GM18519 (cell line): ENCODE measurements at regions not wholly inside any gene's neighbourhood (a gene's known extent, or its start where the extent isn't known, plus 50 kb on each side); places are given as distances from the start of the nearest gene placed in this dataset.

Experiments
- ATAC-seq: cut with Tn5 transposase; IDR thresholded peaks from one replicate; pipeline ENCODE4 v1.9.1; 2021; ENCODE audit warnings: mild to moderate bottlenecking, moderate library complexity; ENCODE audit not compliant: unreplicated experiment, low FRiP score

DNA sequence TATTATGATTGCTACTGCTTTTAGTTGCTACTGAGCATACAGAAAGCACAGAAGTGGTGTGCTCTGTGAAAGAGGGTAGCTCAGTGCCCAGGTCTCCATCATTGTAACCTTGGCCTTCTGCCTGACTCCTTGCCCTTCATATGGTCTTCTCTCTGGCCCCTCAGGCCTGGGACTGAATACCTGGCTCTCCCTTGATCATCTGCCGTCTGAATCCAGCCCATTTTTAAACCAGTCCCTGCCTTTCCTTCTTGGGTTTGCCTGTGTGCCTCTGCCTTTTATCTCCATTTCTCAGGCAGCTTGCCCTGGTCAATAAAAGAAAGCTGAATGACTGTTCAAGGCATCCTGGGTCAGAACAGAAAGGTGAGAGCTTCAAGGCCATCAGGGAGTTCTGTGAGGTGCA, 109.1 kb upstream of the ZNF438 start:
- no peak for ATAC-seq

DNA sequence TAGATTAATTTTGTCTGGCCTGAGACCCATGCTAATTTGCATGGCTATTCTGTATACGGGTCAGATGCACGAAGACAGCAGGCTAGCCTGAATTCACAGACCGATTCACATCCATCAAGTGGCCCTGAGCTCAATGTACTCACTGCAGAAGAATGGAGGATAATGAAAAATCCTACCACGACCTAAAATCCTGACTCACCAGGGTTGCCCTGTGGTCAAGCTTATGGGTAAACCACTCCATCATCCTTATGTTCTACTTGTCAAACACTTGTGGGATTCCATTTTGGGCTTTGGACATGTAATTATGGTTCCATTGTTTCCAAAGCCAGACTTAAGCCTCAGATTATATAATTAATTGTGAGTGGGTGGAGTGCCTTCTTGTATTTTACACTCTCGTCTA, 110.4 kb upstream of the ZNF438 start:
- no peak for ATAC-seq

- ATAC-seq = no peak
Measured at GRCh38 chr10:31143331-31143935, 111.8 kb upstream of the ZNF438 start.

DNA sequence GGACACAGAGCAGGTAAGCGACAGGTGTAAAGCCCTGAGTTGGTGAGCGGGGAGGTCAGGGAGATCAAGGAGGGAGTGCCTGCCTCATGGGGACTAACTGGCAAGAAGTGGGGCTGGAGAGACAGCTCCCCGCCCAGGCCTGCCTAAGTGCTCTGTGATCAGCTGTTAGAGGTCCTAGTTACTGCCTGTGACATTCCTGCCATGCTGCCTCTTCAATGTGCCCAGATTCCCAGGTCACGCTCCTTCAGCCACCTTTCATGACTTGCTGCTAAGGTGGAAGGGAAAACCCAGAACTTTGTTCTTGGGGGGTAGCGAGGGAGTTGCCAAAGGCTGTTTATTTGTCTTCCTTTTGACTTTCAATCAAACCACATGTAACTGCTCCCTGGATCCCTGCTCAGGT, 114.3 kb upstream of the ZNF438 start:
- no peak for ATAC-seq

GRCh38 chr10:31146491-31147209, 115.0 kb upstream of the ZNF438 start:
- ATAC-seq = no peak

GRCh38 chr10:31147210-31147608, 115.5 kb upstream of the ZNF438 start:
- ATAC-seq = no peak

DNA sequence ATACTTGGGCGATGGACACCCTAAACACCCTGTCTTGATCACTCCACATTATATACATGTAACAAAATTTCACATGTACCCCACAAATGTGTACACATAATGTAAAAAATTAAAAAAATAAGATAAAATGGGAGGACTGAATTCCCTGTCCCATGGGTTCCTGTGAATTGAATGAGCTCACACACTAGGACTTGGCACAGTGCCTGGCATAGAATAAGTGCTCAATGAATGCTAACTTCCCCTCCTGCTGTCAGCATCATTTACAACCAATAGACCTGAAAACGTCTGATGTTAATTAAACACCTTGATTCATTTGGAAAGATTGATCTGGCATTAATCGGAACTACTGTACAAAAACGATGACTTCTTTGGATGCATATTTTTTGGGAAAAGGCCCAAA, 117.3 kb upstream of the ZNF438 start:
- ATAC-seq = no peak

- ATAC-seq = no peak
Measured at GRCh38 chr10:31149835-31150512, 118.3 kb upstream of the ZNF438 start.

DNA sequence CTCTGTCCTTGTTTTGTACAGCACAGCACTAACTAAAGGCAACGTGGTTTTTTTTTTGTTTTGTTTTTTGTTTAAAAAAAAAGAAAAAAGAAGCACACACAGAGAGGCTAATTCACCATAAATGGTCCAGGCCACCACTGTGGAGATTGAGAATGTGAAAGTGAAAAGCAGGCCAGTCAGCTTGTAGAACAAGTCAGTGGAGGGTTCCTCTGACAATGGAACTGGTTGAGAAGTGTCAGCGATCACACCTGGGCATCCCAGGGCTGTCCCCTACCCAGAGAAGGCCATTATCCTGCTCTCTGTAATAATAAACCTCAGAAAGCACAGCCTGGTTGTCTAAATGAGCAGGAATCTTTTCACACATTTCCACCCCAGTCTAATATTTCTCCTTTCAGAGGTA, 119.6 kb upstream of the ZNF438 start:
- ATAC-seq = no peak

DNA sequence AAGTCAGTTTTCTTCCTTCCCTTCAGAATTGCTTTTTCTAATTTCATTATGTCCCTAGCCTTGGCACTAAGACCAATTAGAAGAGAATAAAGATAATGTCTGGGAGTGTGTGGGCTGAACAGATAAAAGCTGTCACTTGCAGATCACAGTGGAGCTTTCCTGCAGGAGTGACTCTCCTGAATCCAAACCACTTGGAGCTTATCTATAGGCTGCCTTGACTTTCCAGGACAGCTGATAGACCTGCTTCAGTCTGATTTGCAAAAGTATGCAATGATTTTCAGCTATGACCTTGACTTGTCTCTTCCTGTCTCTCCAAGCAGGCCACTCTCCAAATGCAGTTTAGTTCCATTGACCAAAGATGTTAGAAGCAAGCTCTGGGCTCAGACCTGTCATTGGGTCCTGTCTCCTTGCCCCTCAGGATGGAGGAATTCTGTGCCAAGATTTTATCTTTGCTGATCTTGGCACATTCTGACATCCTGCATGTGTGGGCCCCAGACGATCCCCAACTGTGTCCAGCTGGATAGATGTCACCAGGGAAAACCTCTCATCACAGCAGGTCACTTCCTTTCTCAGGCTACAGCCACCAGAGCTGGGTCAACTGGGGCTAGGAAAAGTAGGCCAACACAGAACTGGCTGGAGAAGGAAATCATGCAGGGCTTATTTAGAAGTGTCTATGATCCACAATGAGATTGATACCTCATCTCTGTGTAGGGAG, 120.9 kb upstream of the ZNF438 start:
- ATAC-seq = no peak

- no peak for ATAC-seq
Measured at GRCh38 chr10:31153161-31153560, 121.5 kb upstream of the ZNF438 start.

- no peak for ATAC-seq
Measured at GRCh38 chr10:31153692-31154091, 122.0 kb upstream of the ZNF438 start.

- ATAC-seq = no peak
Measured at GRCh38 chr10:31154996-31155395, 123.3 kb upstream of the ZNF438 start.

GRCh38 chr10:31157123-31158010, 125.7 kb upstream of the ZNF438 start:
- ATAC-seq = no peak

GRCh38 chr10:31158011-31158658, 126.5 kb upstream of the ZNF438 start:
- no peak for ATAC-seq

- no peak for ATAC-seq
Measured at GRCh38 chr10:31166606-31167005, 134.9 kb upstream of the ZNF438 start.

- ATAC-seq = no peak
Measured at GRCh38 chr10:31170636-31171035, 139.0 kb upstream of the ZNF438 start.

DNA sequence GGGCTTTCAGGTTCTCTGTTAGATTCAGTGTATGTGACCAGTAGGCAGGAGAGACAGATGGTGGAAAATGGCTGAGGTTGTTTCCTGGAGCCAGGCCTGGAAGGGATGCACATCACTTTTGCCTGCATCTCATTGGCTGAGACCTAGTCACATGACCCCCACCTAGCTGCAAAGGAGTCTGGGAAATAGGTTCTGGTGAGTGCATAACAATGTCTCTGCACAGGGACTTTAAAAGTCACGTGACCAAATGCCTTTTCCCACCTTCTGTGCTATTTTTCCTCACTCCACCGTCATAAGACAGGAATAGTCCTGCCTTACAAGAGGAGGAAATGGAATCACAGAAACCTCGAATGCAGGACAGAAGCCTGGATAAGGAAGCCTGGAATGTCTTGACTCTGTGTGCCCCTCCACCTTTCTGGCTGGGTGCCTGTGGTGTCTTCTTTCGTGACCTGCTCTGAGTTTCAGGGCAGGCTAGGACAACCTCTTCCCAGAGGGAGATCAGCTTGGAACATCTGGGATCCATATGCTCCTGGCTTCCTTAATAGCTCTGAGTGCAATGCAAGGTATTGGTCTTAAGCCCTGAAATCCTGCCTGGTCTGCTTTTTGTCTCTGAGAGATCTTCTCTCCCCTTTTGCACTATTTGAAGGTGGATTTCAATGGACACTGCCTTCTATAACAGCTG, 139.9 kb upstream of the ZNF438 start:
- no peak for ATAC-seq

DNA sequence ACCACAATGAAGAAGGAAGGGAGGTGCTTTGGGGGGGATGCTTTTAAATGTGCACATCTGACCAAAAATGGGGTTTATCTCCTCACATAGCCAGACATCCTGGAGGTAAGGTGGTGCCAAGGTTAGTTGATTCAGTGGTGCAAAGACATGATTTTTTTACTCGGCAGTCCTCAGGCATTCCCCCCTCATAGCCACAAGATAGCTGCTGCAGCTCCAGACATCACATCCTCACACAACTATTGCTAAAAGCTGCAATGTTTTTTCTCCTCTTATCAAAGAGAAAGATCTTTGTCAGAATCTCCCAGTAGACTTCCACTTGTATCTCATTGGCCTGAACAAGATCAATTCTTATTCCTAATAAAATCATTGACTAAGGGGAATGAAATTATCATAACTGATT, 141.3 kb upstream of the ZNF438 start:
- ATAC-seq = no peak
